ENCODE measurements at regions not wholly inside any gene's neighbourhood (a gene's known extent, or its start where the extent isn't known, plus 50 kb on each side); places are given as distances from the start of the nearest gene placed in this dataset.

DNA sequence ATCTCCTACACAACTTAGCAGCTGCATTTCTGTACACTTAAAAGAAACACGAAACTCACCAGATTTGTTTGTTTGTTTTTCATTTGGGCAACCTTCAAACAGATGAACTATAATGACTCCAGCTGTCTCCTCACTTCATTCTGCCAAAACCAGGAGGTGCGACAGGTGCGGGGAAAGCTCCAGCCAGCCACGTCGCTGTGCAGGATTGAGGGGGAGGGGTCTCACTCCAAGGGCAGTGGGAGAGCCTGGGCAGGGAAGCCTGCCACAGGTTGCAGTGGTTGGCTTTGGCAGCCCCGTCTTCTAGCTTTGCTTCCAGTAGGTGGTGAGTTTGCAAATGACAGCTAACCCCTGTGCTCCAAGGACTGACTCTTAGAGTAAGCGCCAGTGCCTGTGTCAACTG, 215.8 kb downstream of the CEMIP2 start:
- Mint-ChIP-seq H3K36me3 (ENCODE audit: low read depth) (no peaks in the 10 kb centered on the region), H3K4me3 (no peak overlapping the region), H3K27ac (no peak overlapping the region), H3K4me1 (peaks cover 12% of the 10 kb centered on the region), H3K27me3 (ENCODE audit: insufficient read depth) (no peaks in the 10 kb centered on the region), H3K9me3 (no peaks in the 10 kb centered on the region)
- Histone ChIP-seq H3K36me3 (ENCODE audit: control insufficient read depth, insufficient read depth, low read length) (no peaks in the 10 kb centered on the region), H3K4me1 (ENCODE audit: control insufficient read depth, insufficient read depth, low read length) (no peaks in the 10 kb centered on the region), H3K27me3 (ENCODE audit: control insufficient read depth, insufficient read depth, low read length, poor library complexity, severe bottlenecking) (no peaks in the 10 kb centered on the region), H3K9ac (ENCODE audit: extremely low read depth, low read length, poor library complexity, severe bottlenecking) (no peak overlapping the region), H3K27ac (ENCODE audit: low read depth, low read length) (no peak overlapping the region), H3K9me3 (ENCODE audit: control insufficient read depth, low read length) (no peaks in the 10 kb centered on the region), H3K4me3 (ENCODE audit: low read length) (peak overlapping the region; percentile 37)
- TF ChIP-seq, protein P1, sequence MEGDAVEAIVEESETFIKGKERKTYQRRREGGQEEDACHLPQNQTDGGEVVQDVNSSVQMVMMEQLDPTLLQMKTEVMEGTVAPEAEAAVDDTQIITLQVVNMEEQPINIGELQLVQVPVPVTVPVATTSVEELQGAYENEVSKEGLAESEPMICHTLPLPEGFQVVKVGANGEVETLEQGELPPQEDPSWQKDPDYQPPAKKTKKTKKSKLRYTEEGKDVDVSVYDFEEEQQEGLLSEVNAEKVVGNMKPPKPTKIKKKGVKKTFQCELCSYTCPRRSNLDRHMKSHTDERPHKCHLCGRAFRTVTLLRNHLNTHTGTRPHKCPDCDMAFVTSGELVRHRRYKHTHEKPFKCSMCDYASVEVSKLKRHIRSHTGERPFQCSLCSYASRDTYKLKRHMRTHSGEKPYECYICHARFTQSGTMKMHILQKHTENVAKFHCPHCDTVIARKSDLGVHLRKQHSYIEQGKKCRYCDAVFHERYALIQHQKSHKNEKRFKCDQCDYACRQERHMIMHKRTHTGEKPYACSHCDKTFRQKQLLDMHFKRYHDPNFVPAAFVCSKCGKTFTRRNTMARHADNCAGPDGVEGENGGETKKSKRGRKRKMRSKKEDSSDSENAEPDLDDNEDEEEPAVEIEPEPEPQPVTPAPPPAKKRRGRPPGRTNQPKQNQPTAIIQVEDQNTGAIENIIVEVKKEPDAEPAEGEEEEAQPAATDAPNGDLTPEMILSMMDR (conservative IDR thresholded peaks at IDR 0.05) = peak; percentile 52
- WGBS, 2 experiments (ENCODE audit: insufficient coverage in 1 of 2, insufficient read length in 1 of 2) = 32 to 43% methylated on average over 4 to 7 of the region's 7 CpGs
- peak; percentile 86 for DNase-seq

DNA sequence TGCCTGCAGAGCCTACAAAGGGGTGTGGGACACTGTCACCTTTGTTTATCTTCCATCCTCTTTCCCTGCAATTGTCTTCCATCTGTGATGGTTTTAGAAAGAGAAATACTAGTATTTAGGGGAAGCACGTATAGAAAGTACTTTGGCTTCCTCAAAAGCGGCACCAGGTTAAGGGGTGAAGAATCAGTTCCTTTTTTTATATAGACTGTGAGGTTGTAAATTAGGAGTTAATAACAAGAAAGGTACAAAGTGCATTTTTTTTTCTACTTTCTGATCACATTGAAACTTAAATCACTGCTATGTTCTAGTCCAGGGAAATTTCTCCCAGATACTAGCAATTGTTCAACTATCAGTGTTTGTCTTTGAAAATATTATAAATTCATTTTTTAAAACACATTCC, 219.3 kb downstream of the CEMIP2 start:
- no peaks in the 10 kb centered on the region for H3K36me3 Mint-ChIP-seq (ENCODE audit: low read depth)
- H3K27ac ChIP-seq (ENCODE audit: low read depth, low read length) = no peak overlapping the region

DNA sequence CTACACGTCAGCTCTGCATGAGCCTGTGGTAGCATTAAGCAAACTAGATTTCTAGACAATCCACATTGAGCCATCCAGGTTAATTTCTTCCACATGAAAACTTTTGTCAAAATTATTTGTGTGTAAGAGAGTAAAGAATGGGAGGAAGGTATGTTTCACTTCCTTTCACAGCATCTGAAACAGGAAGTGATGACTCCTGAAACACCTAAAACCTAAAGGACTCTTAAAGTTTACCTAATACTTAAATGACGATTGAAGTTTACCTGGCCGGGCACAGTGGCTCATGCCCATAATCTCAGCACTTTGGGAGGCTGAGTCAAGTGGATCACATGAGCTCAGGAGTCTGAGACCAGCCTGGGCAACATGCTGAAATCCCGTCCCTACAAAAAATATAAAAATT, 223.8 kb downstream of the CEMIP2 start:
- H3K4me3 ChIP-seq (ENCODE audit: low read length) = no peak overlapping the region
- TF ChIP-seq, protein P1 (conservative IDR thresholded peaks at IDR 0.05) = no peak
- no peaks in the 10 kb centered on the region for H3K9me3 ChIP-seq (ENCODE audit: control insufficient read depth, low read length)
- no peaks in the 10 kb centered on the region for H3K4me1 ChIP-seq (ENCODE audit: control insufficient read depth, insufficient read depth, low read length)
- no peak overlapping the region for H3K27ac ChIP-seq (ENCODE audit: low read depth, low read length)
- Mint-ChIP-seq H3K9me3 (no peaks in the 10 kb centered on the region), H3K4me3 (no peak overlapping the region), H3K36me3 (ENCODE audit: low read depth) (no peaks in the 10 kb centered on the region), H3K27ac (no peak overlapping the region), H3K27me3 (ENCODE audit: insufficient read depth) (no peaks in the 10 kb centered on the region), H3K4me1 (peaks cover 17% of the 10 kb centered on the region)
- H3K9ac ChIP-seq (ENCODE audit: extremely low read depth, low read length, poor library complexity, severe bottlenecking) = no peak overlapping the region
- no peak for DNase-seq
- no peaks in the 10 kb centered on the region for H3K27me3 ChIP-seq (ENCODE audit: control insufficient read depth, insufficient read depth, low read length, poor library complexity, severe bottlenecking)
- no peaks in the 10 kb centered on the region for H3K36me3 ChIP-seq (ENCODE audit: control insufficient read depth, insufficient read depth, low read length)
- 96 to 100% methylated on average over 1 to 4 of the region's 4 CpGs for WGBS, 2 experiments (ENCODE audit: insufficient coverage in 1 of 2, insufficient read length in 1 of 2)

More for the DNA sequence above, 219.3 kb downstream of the CEMIP2 start:
- Histone ChIP-seq H3K4me1 (ENCODE audit: control insufficient read depth, insufficient read depth, low read length) (no peaks in the 10 kb centered on the region), H3K36me3 (ENCODE audit: control insufficient read depth, insufficient read depth, low read length) (no peaks in the 10 kb centered on the region), H3K27me3 (ENCODE audit: control insufficient read depth, insufficient read depth, low read length, poor library complexity, severe bottlenecking) (no peaks in the 10 kb centered on the region), H3K9ac (ENCODE audit: extremely low read depth, low read length, poor library complexity, severe bottlenecking) (no peak overlapping the region), H3K4me3 (ENCODE audit: low read length) (no peak overlapping the region), H3K9me3 (ENCODE audit: control insufficient read depth, low read length) (no peaks in the 10 kb centered on the region)
- no peaks in the 10 kb centered on the region for H3K27me3 Mint-ChIP-seq (ENCODE audit: insufficient read depth)
- H3K9me3 Mint-ChIP-seq = no peaks in the 10 kb centered on the region
- H3K27ac Mint-ChIP-seq = no peak overlapping the region
- no peak overlapping the region for H3K4me3 Mint-ChIP-seq
- TF ChIP-seq, protein P1 (conservative IDR thresholded peaks at IDR 0.05) = no peak
- DNase-seq = no peak
- peaks cover 24% of the 10 kb centered on the region for H3K4me1 Mint-ChIP-seq
- WGBS, 2 experiments (ENCODE audit: insufficient coverage in 1 of 2, insufficient read length in 1 of 2) = 91 to 100% methylated on average over 1 to 2 of the region's 2 CpGs

All from endodermal cell (in vitro differentiated cells).